Sigmoid colon (tissue), 6 donors: ENCODE measurements at regions not wholly inside any gene's neighbourhood (a gene's known extent, or its start where the extent isn't known, plus 50 kb on each side); places are given as distances from the start of the nearest gene placed in this dataset.

Experiments
- DNase-seq: peaks from one replicate; pipeline ENCODE4 v3.0.0-alpha.2; 2019
- H3K27ac ChIP-seq, 4 donors: fragments of 200-600 bp; sonication (generic); one replicate each; pipeline ENCODE4 v1.5.1; 2016 to 2019; ENCODE audit warnings: mild to moderate bottlenecking in 1 of 4
- H3K27me3 ChIP-seq, 3 donors: fragments of 200-600 bp; sonication (generic); one replicate each; pipeline ENCODE4 v1.5.1; 2019; ENCODE audit warnings: mild to moderate bottlenecking in 1 of 3
- H3K36me3 ChIP-seq, 4 donors: fragments of 200-600 bp; sonication (generic); one replicate each; pipeline ENCODE4 v1.5.1; 2016 to 2019
- H3K4me1 ChIP-seq, 4 donors: fragments of 200-600 bp; sonication (generic); one replicate each; pipeline ENCODE4 v1.5.1; 2017 to 2019
- H3K4me3 ChIP-seq, 4 donors: fragments of 200-600 bp; sonication (generic); one replicate each; pipeline ENCODE4 v1.5.1; 2017 to 2019; ENCODE audit warnings: mild to moderate bottlenecking in 2 of 4, moderate library complexity in 1 of 4
- H3K9me3 ChIP-seq, 4 donors: fragments of 200-600 bp in 3 of 4; sonication (generic) in 3 of 4; one replicate each; pipeline versions ENCODE4 v1.5.1 to v1.6.1; 2013 to 2019
- EP300 ChIP-seq, 4 donors: sonication (generic); formaldehyde crosslinking; IDR thresholded peaks; one replicate each; pipeline ENCODE4 v1.6.1; 2017; ENCODE audit warnings: antibody characterized with exemption in 4 of 4
- POLR2A ChIP-seq, 2 donors: fragments of 450-650 bp; IDR thresholded peaks; one replicate each; pipeline ENCODE4 v1.6.1; 2016; ENCODE audit warnings: antibody characterized with exemption in 2 of 2, mild to moderate bottlenecking in 2 of 2, moderate library complexity in 2 of 2
- POLR2AphosphoS5 ChIP-seq, 4 donors: sonication (generic); formaldehyde crosslinking; IDR thresholded peaks; one replicate each; pipeline ENCODE4 v1.6.1; 2017; ENCODE audit warnings: antibody characterized with exemption in 4 of 4
- WGBS, 2 donors: extraction: QIAGEN DNeasy Blood & Tissue Kit; methylation state at CpG; one replicate each; pipeline ENCODE4 v1.1.7; 2013; 5-methylcytosine and 5-hydroxymethylcytosine counted together
- intact Hi-C: fragments of 100-400 bp; cut with DNase I; formaldehyde crosslinking; loops from one replicate; pipeline ENCODE4 v1.15.1; 2023
- TF ChIP-seq, protein P1 (sequence below), 4 experiments: fragments of 450-650 bp in 3 of 4; fragments of 200-600 bp in 1 of 4; IDR thresholded peaks; one replicate each; pipeline ENCODE4 v1.5.1; 2016 to 2019; ENCODE audit warnings: antibody characterized with exemption in 4 of 4, mild to moderate bottlenecking in 3 of 4, moderate library complexity in 2 of 4
- donor health status: healthy with polysubstance abuse.
- donor health status: healthy.

DNA sequence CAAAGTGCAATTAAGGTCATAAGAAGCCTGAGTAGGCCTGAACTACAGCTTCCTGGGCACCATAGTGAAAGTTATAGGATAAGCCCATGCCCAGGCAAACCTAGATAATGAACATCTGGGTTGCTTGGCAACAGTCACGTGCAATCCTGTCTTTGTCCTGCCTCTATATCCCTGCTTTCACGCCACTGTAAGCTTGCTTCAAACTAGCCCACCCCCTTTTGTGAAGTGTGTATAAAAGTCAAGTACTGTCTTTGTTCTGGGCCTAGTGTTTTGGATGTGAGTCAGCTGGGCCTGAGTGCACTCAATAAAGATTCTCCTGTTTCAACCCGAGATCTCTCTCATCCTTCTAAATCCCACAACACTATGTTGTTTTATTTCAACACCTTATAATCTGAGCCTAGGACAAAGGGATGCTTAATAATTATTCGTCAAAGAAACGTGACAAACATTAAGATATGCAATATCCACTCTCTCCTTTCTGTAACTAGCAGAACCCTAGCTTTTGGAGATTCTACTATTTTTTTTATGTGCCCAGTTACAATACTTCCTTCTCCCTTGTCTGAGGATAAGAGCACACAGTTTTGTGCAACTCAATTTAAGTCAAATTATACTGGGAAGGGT lies 927.8 kb downstream of the SUCLG1 start:
- intact Hi-C loops = no loop called here
- Histone ChIP-seq H3K4me1 (no peaks in the 10 kb centered on the region), H3K27me3 (no peaks in the 10 kb centered on the region), H3K36me3 (no peaks in the 10 kb centered on the region), H3K4me3 (no peak overlapping the region), H3K9me3 (no peaks in the 10 kb centered on the region), H3K27ac (no peak overlapping the region)
- WGBS, 2 donors = 51 to 74% methylated on average over 5 of the region's 5 CpGs
- TF ChIP-seq, protein P1, sequence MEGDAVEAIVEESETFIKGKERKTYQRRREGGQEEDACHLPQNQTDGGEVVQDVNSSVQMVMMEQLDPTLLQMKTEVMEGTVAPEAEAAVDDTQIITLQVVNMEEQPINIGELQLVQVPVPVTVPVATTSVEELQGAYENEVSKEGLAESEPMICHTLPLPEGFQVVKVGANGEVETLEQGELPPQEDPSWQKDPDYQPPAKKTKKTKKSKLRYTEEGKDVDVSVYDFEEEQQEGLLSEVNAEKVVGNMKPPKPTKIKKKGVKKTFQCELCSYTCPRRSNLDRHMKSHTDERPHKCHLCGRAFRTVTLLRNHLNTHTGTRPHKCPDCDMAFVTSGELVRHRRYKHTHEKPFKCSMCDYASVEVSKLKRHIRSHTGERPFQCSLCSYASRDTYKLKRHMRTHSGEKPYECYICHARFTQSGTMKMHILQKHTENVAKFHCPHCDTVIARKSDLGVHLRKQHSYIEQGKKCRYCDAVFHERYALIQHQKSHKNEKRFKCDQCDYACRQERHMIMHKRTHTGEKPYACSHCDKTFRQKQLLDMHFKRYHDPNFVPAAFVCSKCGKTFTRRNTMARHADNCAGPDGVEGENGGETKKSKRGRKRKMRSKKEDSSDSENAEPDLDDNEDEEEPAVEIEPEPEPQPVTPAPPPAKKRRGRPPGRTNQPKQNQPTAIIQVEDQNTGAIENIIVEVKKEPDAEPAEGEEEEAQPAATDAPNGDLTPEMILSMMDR (IDR thresholded peaks at IDR 0.05) = no peak
- TF ChIP-seq POLR2AphosphoS5 (IDR thresholded peaks at IDR 0.05) (no peak), EP300 (IDR thresholded peaks at IDR 0.05) (no peak), POLR2A (IDR thresholded peaks at IDR 0.05) (no peak)
- no peak for DNase-seq

- no peak for DNase-seq
- TF ChIP-seq, protein P1 (IDR thresholded peaks at IDR 0.05) = no peak
- TF ChIP-seq POLR2A (IDR thresholded peaks at IDR 0.05) (no peak), POLR2AphosphoS5 (IDR thresholded peaks at IDR 0.05) (no peak), EP300 (IDR thresholded peaks at IDR 0.05) (no peak)
- Histone ChIP-seq H3K27me3 (no peaks in the 10 kb centered on the region), H3K36me3 (no peaks in the 10 kb centered on the region), H3K9me3 (no peaks in the 10 kb centered on the region), H3K4me1 (no peaks in the 10 kb centered on the region), H3K27ac (no peak overlapping the region), H3K4me3 (no peak overlapping the region)
- 92 to 95% methylated on average over 1 of the region's 1 CpG for WGBS, 2 donors
- intact Hi-C loops = no loop called here
Observed at GRCh38 chr2:83528767-83529166, 930.3 kb downstream of the SUCLG1 start.

- intact Hi-C loops = no loop called here
- H3K9me3 ChIP-seq = no peaks in the 10 kb centered on the region
- H3K27ac ChIP-seq = no peak overlapping the region
- 91 to 95% methylated on average over 4 of the region's 4 CpGs for WGBS, 2 donors
- DNase-seq = no peak
- no peak overlapping the region for H3K4me3 ChIP-seq
- H3K4me1 ChIP-seq = no peaks in the 10 kb centered on the region
- TF ChIP-seq EP300 (IDR thresholded peaks at IDR 0.05) (no peak), POLR2AphosphoS5 (IDR thresholded peaks at IDR 0.05) (no peak), POLR2A (IDR thresholded peaks at IDR 0.05) (no peak)
- TF ChIP-seq, protein P1 (IDR thresholded peaks at IDR 0.05) = no peak
- no peaks in the 10 kb centered on the region for H3K27me3 ChIP-seq
- no peaks in the 10 kb centered on the region for H3K36me3 ChIP-seq
Observed at GRCh38 chr2:83522891-83523493, 936.1 kb downstream of the SUCLG1 start.

DNA sequence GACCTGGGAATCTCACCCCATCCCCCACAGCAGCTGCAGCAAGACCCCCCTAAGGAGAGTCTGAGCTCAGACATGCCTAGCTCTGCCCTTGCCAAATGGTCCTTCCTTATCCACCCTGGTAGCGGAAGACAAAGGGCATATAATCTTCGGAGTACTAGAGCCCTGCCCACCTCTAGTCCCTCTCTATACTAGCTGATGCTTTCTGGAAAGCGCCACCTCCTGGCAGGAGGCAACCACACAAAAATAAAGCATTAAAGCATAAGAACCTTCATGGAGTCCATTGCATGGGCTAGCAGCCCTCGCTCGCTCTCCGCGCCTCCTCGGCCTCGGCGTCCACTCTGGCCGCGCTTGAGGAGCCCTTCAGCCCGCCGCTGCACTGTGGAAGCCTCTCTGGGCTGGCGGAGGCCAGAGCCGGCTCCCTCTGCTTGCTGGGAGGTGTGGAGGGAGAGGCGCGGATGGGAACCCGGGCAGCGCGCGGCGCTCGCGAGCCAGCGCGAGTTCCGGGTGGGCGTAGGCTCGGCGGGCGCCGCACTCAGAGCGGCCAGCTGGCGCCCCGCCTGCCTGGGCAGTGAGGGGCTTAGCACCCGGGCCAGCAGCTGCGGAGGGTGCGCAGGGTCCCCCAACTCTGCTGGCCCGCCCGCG lies 941.2 kb downstream of the SUCLG1 start:
- intact Hi-C loops = no loop called here
- no peaks in the 10 kb centered on the region for H3K27me3 ChIP-seq
- 97% methylated on average over 42 of the region's 42 CpGs for WGBS, 2 donors
- H3K36me3 ChIP-seq = no peaks in the 10 kb centered on the region
- H3K27ac ChIP-seq = no peak overlapping the region
- TF ChIP-seq, protein P1 (IDR thresholded peaks at IDR 0.05) = no peak
- no peak for TF ChIP-seq POLR2AphosphoS5 (IDR thresholded peaks at IDR 0.05)
- TF ChIP-seq POLR2A (IDR thresholded peaks at IDR 0.05) = no peak
- no peak for TF ChIP-seq EP300 (IDR thresholded peaks at IDR 0.05)
- H3K4me3 ChIP-seq = no peak overlapping the region
- no peaks in the 10 kb centered on the region for H3K4me1 ChIP-seq
- DNase-seq = no peak
- H3K9me3 ChIP-seq = no peaks in the 10 kb centered on the region
